H1 (cell line): ENCODE measurements at regions not wholly inside any gene's neighbourhood (a gene's known extent, or its start where the extent isn't known, plus 50 kb on each side); places are given as distances from the start of the nearest gene placed in this dataset.

ENCODE experiments used
- CTCF ChIA-PET: fragments of 300-600 bp; sonication (Branson Sonifier 250); formaldehyde crosslinking; loops from one replicate; lab custom pipeline; 2021; ENCODE audit not compliant: partially characterized antibody; lab: Charles Lee
- POLR2A ChIA-PET: fragments of 300-600 bp; sonication (Branson Sonifier 250); formaldehyde crosslinking; loops from one replicate; lab custom pipeline; 2021; ENCODE audit warnings: inconsistent platforms; ENCODE audit not compliant: partially characterized antibody; lab: Charles Lee
- DNase-seq, 2 experiments: peaks; one replicate each; pipeline versions ENCODE4 v3.0.0 to v3.0.0-alpha.2; 2010 to 2022; ENCODE audit warnings: low spot score in 2 of 2, low read depth in 1 of 2, mixed read lengths in 1 of 2
- FAIRE-seq: peaks from 2 replicates; lab custom pipeline; 2011; peaks lifted over from hg19 to GRCh38; lab: Jason Lieb, UNC
- H2AFZ ChIP-seq: 2 replicates; pipeline ENCODE4 v1.8.1; 2012; ENCODE audit warnings: low read length, inconsistent platforms
- H2AK5ac ChIP-seq: 2 replicates; pipeline ENCODE4 v1.6.1; 2013; ENCODE audit warnings: low read depth, low read length
- H2BK120ac ChIP-seq: replicated peaks from 2 replicates; pipeline ENCODE3; 2013; ENCODE audit warnings: low read depth, low read length, inconsistent platforms
- H2BK12ac ChIP-seq: 2 replicates; pipeline ENCODE4 v1.6.1; 2013; ENCODE audit warnings: low read depth, low read length
- H2BK15ac ChIP-seq: 2 replicates; pipeline ENCODE4 v1.6.1; 2013; ENCODE audit warnings: low read length
- H2BK20ac ChIP-seq: 2 replicates; pipeline ENCODE4 v1.6.1; 2013; ENCODE audit warnings: low read length
- H2BK5ac ChIP-seq: 2 replicates; pipeline ENCODE4 v1.6.1; 2013; ENCODE audit warnings: low read depth, low read length
- H3K14ac ChIP-seq: 2 replicates; pipeline ENCODE4 v1.6.1; 2013; ENCODE audit warnings: inconsistent platforms; ENCODE audit not compliant: insufficient read length
- H3K18ac ChIP-seq: 2 replicates; pipeline ENCODE4 v1.6.1; 2013; ENCODE audit warnings: low read length; ENCODE audit errors: extremely low read depth
- H3K23ac ChIP-seq: 2 replicates; pipeline ENCODE4 v1.6.1; 2013; ENCODE audit warnings: inconsistent platforms; ENCODE audit not compliant: insufficient read length
- H3K23me2 ChIP-seq: 2 replicates; pipeline ENCODE4 v1.6.1; 2013; ENCODE audit warnings: low read depth, low read length
- H3K27ac ChIP-seq: 2 replicates; pipeline ENCODE4 v1.6.1; 2011; ENCODE audit warnings: low read depth, low read length, inconsistent platforms
- H3K27me3 ChIP-seq, 4 experiments: replicated peaks in 1 of 4; 1 replicate in 1 of 4; 2 replicates in 3 of 4; pipeline versions ENCODE4 v1.6.1 to v1.8.1; 2011 to 2013; ENCODE audit warnings: low read length in 3 of 4, mild to moderate bottlenecking in 3 of 4, inconsistent platforms in 2 of 4, mixed read lengths in 2 of 4, moderate library complexity in 1 of 4; ENCODE audit not compliant: control insufficient read depth in 3 of 4, insufficient read depth in 3 of 4; ENCODE audit errors: extremely low read depth in 1 of 4
- H3K36me3 ChIP-seq, 4 experiments: 2 replicates each; pipeline versions ENCODE4 v1.6.1 to v1.8.1; 2011 to 2013; ENCODE audit warnings: mild to moderate bottlenecking in 4 of 4, low read length in 3 of 4, moderate library complexity in 2 of 4, control low read depth in 1 of 4, inconsistent platforms in 1 of 4; ENCODE audit not compliant: insufficient read depth in 4 of 4, control insufficient read depth in 2 of 4
- H3K4ac ChIP-seq: replicated peaks from 2 replicates; pipeline ENCODE3; 2013; ENCODE audit warnings: low read length, low read depth, mixed read lengths, inconsistent platforms; ENCODE audit not compliant: insufficient read length
- H3K4me1 ChIP-seq, 4 experiments: replicated peaks in 1 of 4; 1 replicate in 1 of 4; 2 replicates in 3 of 4; pipeline versions ENCODE4 v1.6.1 to v1.8.1; 2011 to 2013; ENCODE audit warnings: low read length in 3 of 4, inconsistent platforms in 2 of 4, mixed read lengths in 1 of 4; ENCODE audit not compliant: insufficient read depth in 4 of 4, control insufficient read depth in 3 of 4
- H3K4me2 ChIP-seq, 2 experiments: 2 replicates each; pipeline versions ENCODE4 v1.6.1 to v1.8.1; 2011 to 2013; ENCODE audit warnings: low read depth in 2 of 2, low read length in 2 of 2, control low read depth in 1 of 2, inconsistent platforms in 1 of 2, mild to moderate bottlenecking in 1 of 2; ENCODE audit not compliant: insufficient read depth in 1 of 2
- H3K4me3 ChIP-seq, 4 experiments: fragments of 200-600, 300-600 bp in 1 of 4; sonication (generic), shearing (Covaris generic), sonication (Bioruptor Twin) in 1 of 4; 2 replicates each; pipeline versions ENCODE4 v1.5.1 to v1.8.1; 2011 to 2016; ENCODE audit warnings: low read length in 4 of 4, low read depth in 3 of 4, control low read depth in 2 of 4, inconsistent platforms in 2 of 4, mild to moderate bottlenecking in 2 of 4, mixed read lengths in 1 of 4, moderate library complexity in 1 of 4; ENCODE audit not compliant: insufficient read depth in 2 of 4; ENCODE audit errors: extremely low read depth in 1 of 4
- H3K56ac ChIP-seq: replicated peaks from 2 replicates; pipeline ENCODE3; 2013; ENCODE audit warnings: low read depth, mild to moderate bottlenecking, mixed read lengths, low read length, inconsistent platforms; ENCODE audit not compliant: insufficient read length
- H3K79me1 ChIP-seq: 2 replicates; pipeline ENCODE4 v1.6.1; 2013; ENCODE audit warnings: low read depth, low read length, control low read depth
- H3K79me2 ChIP-seq, 2 experiments: 2 replicates each; pipeline versions ENCODE4 v1.6.1 to v1.8.1; 2012 to 2013; ENCODE audit warnings: low read length in 2 of 2, mild to moderate bottlenecking in 2 of 2, inconsistent platforms in 1 of 2; ENCODE audit not compliant: insufficient read depth in 2 of 2, control insufficient read depth in 1 of 2
- H3K9ac ChIP-seq, 4 experiments: replicated peaks in 1 of 4; 1 replicate in 1 of 4; 2 replicates in 3 of 4; pipeline versions ENCODE4 v1.6.1 to v1.8.1; 2011 to 2013; ENCODE audit warnings: low read depth in 3 of 4, low read length in 3 of 4, control low read depth in 2 of 4, mild to moderate bottlenecking in 2 of 4, moderate library complexity in 2 of 4, inconsistent platforms in 1 of 4; ENCODE audit errors: extremely low read depth in 1 of 4
- H3K9me3 ChIP-seq, 2 experiments: 2 replicates each; pipeline versions ENCODE4 v1.6.1 to v1.8.1; 2012 to 2013; ENCODE audit warnings: mild to moderate bottlenecking in 2 of 2, moderate library complexity in 2 of 2, control low read depth in 1 of 2, inconsistent platforms in 1 of 2, low read depth in 1 of 2, low read length in 1 of 2, mixed read lengths in 1 of 2; ENCODE audit not compliant: insufficient read depth in 2 of 2
- H4K20me1 ChIP-seq, 2 experiments: replicated peaks in 1 of 2; 2 replicates each; pipeline versions ENCODE3 to v1.8.1; 2011 to 2013; ENCODE audit warnings: inconsistent platforms in 2 of 2, low read length in 2 of 2, mild to moderate bottlenecking in 1 of 2; ENCODE audit not compliant: insufficient read depth in 2 of 2, control insufficient read depth in 1 of 2
- H4K5ac ChIP-seq: 2 replicates; pipeline ENCODE4 v1.6.1; 2013; ENCODE audit warnings: low read length, low read depth, mixed read lengths, inconsistent platforms; ENCODE audit not compliant: insufficient read length
- H4K8ac ChIP-seq: 2 replicates; pipeline ENCODE4 v1.8.0; 2013; ENCODE audit warnings: mild to moderate bottlenecking, moderate library complexity, low read length, inconsistent platforms; ENCODE audit not compliant: insufficient read depth; ENCODE audit errors: extremely low read depth
- H4K91ac ChIP-seq: replicated peaks from 2 replicates; pipeline ENCODE3; 2013; ENCODE audit warnings: low read length, mixed read lengths, inconsistent platforms; ENCODE audit not compliant: insufficient read length
- CTBP2 ChIP-seq: IDR thresholded peaks from 2 replicates; pipeline ENCODE4 v1.7.0; 2011; ENCODE audit warnings: borderline replicate concordance, mild to moderate bottlenecking, moderate library complexity, mixed read lengths, low read length; ENCODE audit not compliant: insufficient read depth, insufficient read length
- EGR1 ChIP-seq: IDR thresholded peaks from 2 replicates; pipeline ENCODE4 v1.6.1; 2011; ENCODE audit warnings: low read depth, low read length, borderline replicate concordance
- KDM4A ChIP-seq: IDR thresholded peaks from one replicate; pipeline ENCODE4 v1.7.1; 2012; ENCODE audit warnings: low read depth, mild to moderate bottlenecking, moderate library complexity, low read length, inconsistent platforms; ENCODE audit not compliant: severe bottlenecking
- POU5F1 ChIP-seq: IDR thresholded peaks from 2 replicates; pipeline ENCODE4 v1.6.1; 2011; ENCODE audit warnings: low read depth, mild to moderate bottlenecking, low read length, moderate library complexity
- SP2 ChIP-seq: IDR thresholded peaks from 2 replicates; pipeline ENCODE4 v1.6.1; 2012; ENCODE audit warnings: mild to moderate bottlenecking, low read length, inconsistent platforms
- TCF12 ChIP-seq: IDR thresholded peaks from 2 replicates; pipeline ENCODE4 v1.6.1; 2011; ENCODE audit warnings: low read depth, mild to moderate bottlenecking, low read length
- WGBS, 2 experiments: shearing (Covaris generic) in 1 of 2; methylation state at CpG; one replicate each; pipeline versions ENCODE4 v1.1.6 to v1.1.7; 2013 to 2015; ENCODE audit warnings: low lambda C conversion rate in 2 of 2, mixed read lengths in 2 of 2, inconsistent platforms in 1 of 2, low coverage in 1 of 2, missing lambda C conversion rate in 1 of 2; ENCODE audit not compliant: insufficient replicate concordance in 2 of 2, insufficient coverage in 1 of 2, insufficient read length in 1 of 2; ENCODE audit errors: extremely low coverage in 1 of 2, missing lambda C conversion rate in 1 of 2; 5-methylcytosine and 5-hydroxymethylcytosine counted together

- POLR2A ChIA-PET = no interaction called here
- Histone ChIP-seq H2BK12ac (no peak overlapping the region), H3K23me2 (no peaks in the 10 kb centered on the region)
- TF ChIP-seq KDM4A (no peak), TCF12 (no peak), POU5F1 (no peak), EGR1 (no peak), CTBP2 (no peak), SP2 (no peak)
Observed at GRCh38 chr2:83340424-83340823, 1118.7 kb downstream of the SUCLG1 start.

More at GRCh38 chr2:83340424-83340823, 1118.7 kb downstream of the SUCLG1 start:
- no peak overlapping the region for H2BK20ac ChIP-seq
- no peaks in the 10 kb centered on the region for H3K36me3 ChIP-seq
- H3K4ac ChIP-seq = no peak overlapping the region
- no peak overlapping the region for H2BK15ac ChIP-seq
- H3K14ac ChIP-seq = no peak overlapping the region
- no peak overlapping the region for H4K5ac ChIP-seq
- CTCF ChIA-PET = no interaction called here
- H3K18ac ChIP-seq = no peak overlapping the region
- no peak overlapping the region for H4K91ac ChIP-seq
- no peaks in the 10 kb centered on the region for H3K79me1 ChIP-seq
- no peak overlapping the region for H3K4me2 ChIP-seq
- no peak overlapping the region for H3K9ac ChIP-seq
- no peak overlapping the region for H3K23ac ChIP-seq
- no peak overlapping the region for H2AFZ ChIP-seq
- FAIRE-seq = no peak
- no peak overlapping the region for H3K27ac ChIP-seq
- H4K20me1 ChIP-seq = no peaks in the 10 kb centered on the region
- no peaks in the 10 kb centered on the region for H3K79me2 ChIP-seq
- 96% methylated on average over 3 of the region's 3 CpGs; no CpG with 5 or more reads in 1 of the 2 experiments for WGBS, 2 experiments
- H3K4me1 ChIP-seq = no peaks in the 10 kb centered on the region
- H3K56ac ChIP-seq = no peak overlapping the region
- DNase-seq = no peak
- H2BK5ac ChIP-seq = no peak overlapping the region
- H4K8ac ChIP-seq = no peak overlapping the region
- no peak overlapping the region for H3K4me3 ChIP-seq
- H2BK120ac ChIP-seq = no peak overlapping the region
- no peaks in the 10 kb centered on the region for H3K27me3 ChIP-seq
- H3K9me3 ChIP-seq = no peaks in the 10 kb centered on the region
- H2AK5ac ChIP-seq = no peak overlapping the region
